ENCODE measurements at regions not wholly inside any gene's neighbourhood (a gene's known extent, or its start where the extent isn't known, plus 50 kb on each side); places are given as distances from the start of the nearest gene placed in this dataset.

GRCh38 chr16:64116151-64116550 lies 1005.7 kb downstream of the CDH11 start:
- Histone ChIP-seq H3K27ac (no peak overlapping the region), H3K36me3 (no peaks in the 10 kb centered on the region), H3K9me3 (no peaks in the 10 kb centered on the region), H3K9ac (no peak overlapping the region), H3K4me3 (no peak overlapping the region), H3K4me2 (no peak overlapping the region), H4K20me1 (no peaks in the 10 kb centered on the region), H3K27me3 (no peaks in the 10 kb centered on the region), H3K4me1 (no peaks in the 10 kb centered on the region)
- TF ChIP-seq Cebpa-rat (IDR thresholded peaks at IDR 0.05) = no peak

DNA sequence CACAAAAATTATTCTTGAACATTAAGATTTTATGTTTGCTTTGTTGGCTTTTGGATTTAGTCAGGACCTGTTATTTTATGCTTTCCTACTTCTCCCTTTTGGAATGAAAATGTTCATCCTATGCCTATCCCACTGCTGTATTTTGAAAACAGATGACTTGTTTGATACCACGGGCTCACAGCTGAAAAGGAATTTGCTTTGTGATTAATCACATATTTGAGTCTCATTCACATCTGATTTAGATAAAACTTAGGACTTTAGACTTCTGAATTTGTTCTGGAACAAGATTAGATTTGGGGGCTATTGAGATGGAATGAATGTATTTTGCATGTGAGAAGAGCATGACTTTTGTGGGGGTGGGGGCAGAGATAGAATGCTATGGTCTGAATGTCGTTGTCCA lies 1012.6 kb downstream of the CDH11 start:
- H4K20me1 ChIP-seq = no peaks in the 10 kb centered on the region
- H3K4me1 ChIP-seq = no peaks in the 10 kb centered on the region
- no peaks in the 10 kb centered on the region for H3K27me3 ChIP-seq
- no peak overlapping the region for H3K4me2 ChIP-seq
- H3K27ac ChIP-seq = no peak overlapping the region
- no peak overlapping the region for H3K4me3 ChIP-seq
- H3K9me3 ChIP-seq = no peaks in the 10 kb centered on the region
- H3K9ac ChIP-seq = no peak overlapping the region
- H3K36me3 ChIP-seq = no peaks in the 10 kb centered on the region
- TF ChIP-seq Cebpa-rat (IDR thresholded peaks at IDR 0.05) = no peak

DNA sequence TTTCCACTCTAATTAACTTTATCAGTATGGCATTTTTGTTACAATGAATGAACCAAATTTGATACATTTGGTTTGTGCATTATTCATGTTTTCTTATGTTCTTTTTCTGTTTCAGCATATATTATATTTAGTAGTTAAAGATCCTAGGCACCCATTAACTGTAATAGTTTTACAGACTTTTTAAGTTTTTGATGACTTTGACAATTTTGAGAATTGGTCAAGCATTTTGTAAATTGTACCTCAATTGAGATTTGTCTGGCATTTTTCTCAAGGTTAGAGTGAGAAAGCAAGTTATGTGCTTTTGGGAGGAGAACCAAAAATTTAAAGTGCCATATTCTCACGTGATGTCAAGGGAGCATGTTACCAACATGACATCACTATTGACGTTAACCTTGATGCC lies 1019.2 kb downstream of the CDH11 start:
- Histone ChIP-seq H3K4me1 (no peaks in the 10 kb centered on the region), H3K36me3 (no peaks in the 10 kb centered on the region), H3K4me2 (no peak overlapping the region), H3K27ac (no peak overlapping the region), H3K9ac (no peak overlapping the region), H3K9me3 (no peaks in the 10 kb centered on the region), H4K20me1 (no peaks in the 10 kb centered on the region), H3K4me3 (no peak overlapping the region), H3K27me3 (no peaks in the 10 kb centered on the region)
- TF ChIP-seq Cebpa-rat (IDR thresholded peaks at IDR 0.05) = no peak

DNA sequence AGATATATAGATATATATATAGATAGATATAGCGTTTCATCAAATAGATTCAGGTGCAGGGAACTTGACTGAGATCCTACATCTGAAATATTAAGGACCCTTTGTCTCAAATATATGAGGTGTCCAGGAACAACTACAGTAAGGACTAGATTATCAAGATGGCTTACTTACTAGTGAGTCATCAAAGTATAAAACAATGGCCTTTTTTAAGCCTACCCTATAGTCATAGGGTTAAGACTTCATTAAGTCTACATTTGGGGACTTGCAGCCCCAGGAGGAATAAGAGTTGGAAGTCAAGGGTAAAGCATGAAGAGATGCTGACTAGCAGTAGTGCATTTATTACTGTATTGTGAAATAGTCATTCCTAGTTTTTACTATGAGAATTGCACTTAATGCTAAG lies 1023.4 kb downstream of the CDH11 start:
- H4K20me1 ChIP-seq = no peaks in the 10 kb centered on the region
- no peak overlapping the region for H3K4me2 ChIP-seq
- no peak for TF ChIP-seq Cebpa-rat (IDR thresholded peaks at IDR 0.05)
- no peaks in the 10 kb centered on the region for H3K4me1 ChIP-seq
- no peaks in the 10 kb centered on the region for H3K36me3 ChIP-seq
- H3K4me3 ChIP-seq = no peak overlapping the region
- no peaks in the 10 kb centered on the region for H3K9me3 ChIP-seq
- no peak overlapping the region for H3K9ac ChIP-seq
- no peak overlapping the region for H3K27ac ChIP-seq
- no peaks in the 10 kb centered on the region for H3K27me3 ChIP-seq

DNA sequence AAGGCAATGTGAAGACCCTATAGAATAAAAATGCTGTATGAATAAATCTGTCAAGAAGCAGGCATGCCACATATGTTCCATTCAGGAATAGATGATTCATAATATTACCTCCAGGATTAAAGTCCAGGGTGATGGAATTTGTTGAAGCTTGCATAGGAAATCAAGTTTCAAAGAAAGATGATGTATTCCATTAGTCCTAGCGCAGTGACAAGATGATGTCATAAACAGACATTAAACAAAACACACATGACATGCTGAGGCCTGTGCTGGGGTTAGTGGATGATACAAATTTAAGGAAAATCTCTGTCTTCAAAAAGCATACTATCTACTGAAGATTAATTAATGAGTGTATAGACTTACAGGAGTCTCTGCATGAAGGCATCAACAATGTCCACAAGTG lies 1025.2 kb downstream of the CDH11 start:
- Histone ChIP-seq H3K9ac (no peak overlapping the region), H3K36me3 (no peaks in the 10 kb centered on the region), H3K4me2 (no peak overlapping the region), H3K9me3 (no peaks in the 10 kb centered on the region), H4K20me1 (no peaks in the 10 kb centered on the region), H3K27ac (no peak overlapping the region), H3K4me3 (no peak overlapping the region), H3K27me3 (no peaks in the 10 kb centered on the region), H3K4me1 (no peaks in the 10 kb centered on the region)
- no peak for TF ChIP-seq Cebpa-rat (IDR thresholded peaks at IDR 0.05)

DNA sequence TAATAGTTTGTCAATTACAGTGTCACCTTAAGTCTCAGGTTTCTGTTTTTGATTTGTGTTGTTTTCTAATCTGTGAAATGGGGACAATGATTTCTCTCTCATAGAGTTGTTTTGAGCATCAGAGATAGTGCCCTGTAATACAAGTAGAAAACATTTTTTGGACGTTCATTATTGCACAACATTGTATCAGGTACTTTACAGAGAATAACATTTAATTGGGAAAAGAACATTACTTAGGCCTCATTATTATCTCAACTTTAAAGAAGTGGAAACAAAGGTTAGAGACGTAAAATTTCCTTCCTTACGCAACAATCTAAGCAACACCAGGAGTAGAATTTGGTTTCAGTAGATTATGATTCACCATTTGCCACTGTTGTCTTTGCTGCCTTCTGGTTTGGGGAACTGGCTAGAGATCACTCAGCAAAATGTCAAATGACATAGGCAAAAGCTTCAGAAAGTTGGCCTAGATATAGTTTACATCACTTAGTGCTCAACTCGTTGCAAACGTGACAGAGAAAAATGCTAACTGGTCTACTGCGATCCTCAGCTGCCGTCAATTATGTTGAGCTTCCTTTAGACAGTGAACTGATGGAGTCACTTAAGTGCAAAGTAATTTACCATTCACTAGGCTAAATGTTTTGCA lies 1026.8 kb downstream of the CDH11 start:
- H3K9me3 ChIP-seq = no peaks in the 10 kb centered on the region
- H3K4me2 ChIP-seq = no peak overlapping the region
- H3K36me3 ChIP-seq = no peaks in the 10 kb centered on the region
- no peak overlapping the region for H3K27ac ChIP-seq
- H3K4me1 ChIP-seq = no peaks in the 10 kb centered on the region
- H3K9ac ChIP-seq = no peak overlapping the region
- no peaks in the 10 kb centered on the region for H4K20me1 ChIP-seq
- no peak; the same call in 1 of the 2 replicates for TF ChIP-seq Cebpa-rat (IDR thresholded peaks at IDR 0.05)
- no peaks in the 10 kb centered on the region for H3K27me3 ChIP-seq
- H3K4me3 ChIP-seq = no peak overlapping the region

DNA sequence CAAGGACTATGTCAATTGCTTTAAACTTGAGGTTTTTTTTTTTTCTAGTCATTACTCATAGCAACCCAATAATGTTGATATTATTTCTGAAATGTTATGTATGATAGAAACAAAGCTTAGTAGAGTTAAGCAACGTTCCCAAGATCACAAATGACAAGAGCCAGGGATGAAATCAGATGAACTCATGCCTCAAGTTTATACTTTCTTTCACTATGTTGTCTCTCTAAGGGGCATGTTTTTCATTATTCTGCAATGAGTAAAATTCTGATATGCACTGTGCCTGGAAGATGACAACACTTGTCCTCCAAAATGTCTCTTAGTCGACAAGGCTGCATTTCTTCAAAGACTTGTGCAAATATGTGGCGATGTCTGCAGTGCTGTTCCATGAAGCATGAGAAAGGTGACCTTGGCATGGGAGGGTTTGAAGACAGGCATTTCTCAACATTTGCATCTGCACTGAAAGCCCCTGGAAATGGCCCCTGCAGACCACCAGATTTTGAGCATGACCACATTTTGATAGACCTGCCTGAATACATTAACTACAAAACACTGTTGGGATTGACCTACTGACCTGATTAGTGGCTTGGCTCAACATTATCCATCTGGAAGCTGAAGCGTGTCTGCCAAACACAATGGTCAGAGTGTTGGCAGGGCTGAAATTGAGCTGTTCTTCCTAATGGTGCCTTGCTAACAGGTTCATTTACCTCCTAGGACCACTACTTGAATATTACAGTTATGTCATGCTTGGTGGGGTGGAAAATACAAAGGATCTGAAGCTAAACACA lies 1027.5 kb downstream of the CDH11 start:
- Histone ChIP-seq H3K27me3 (no peaks in the 10 kb centered on the region), H3K4me2 (no peak overlapping the region), H3K27ac (no peak overlapping the region), H3K9ac (no peak overlapping the region), H3K4me1 (no peaks in the 10 kb centered on the region), H3K9me3 (no peaks in the 10 kb centered on the region), H4K20me1 (no peaks in the 10 kb centered on the region), H3K36me3 (no peaks in the 10 kb centered on the region), H3K4me3 (no peak overlapping the region)
- TF ChIP-seq Cebpa-rat (IDR thresholded peaks at IDR 0.05) = no peak

- Histone ChIP-seq H3K4me2 (no peak overlapping the region), H4K20me1 (no peaks in the 10 kb centered on the region), H3K4me3 (no peak overlapping the region), H3K36me3 (no peaks in the 10 kb centered on the region), H3K4me1 (no peaks in the 10 kb centered on the region), H3K27ac (no peak overlapping the region), H3K9me3 (no peaks in the 10 kb centered on the region), H3K9ac (no peak overlapping the region), H3K27me3 (no peaks in the 10 kb centered on the region)
- TF ChIP-seq Cebpa-rat (IDR thresholded peaks at IDR 0.05) = no peak
Measured at GRCh38 chr16:64092271-64092670, 1029.6 kb downstream of the CDH11 start.

DNA sequence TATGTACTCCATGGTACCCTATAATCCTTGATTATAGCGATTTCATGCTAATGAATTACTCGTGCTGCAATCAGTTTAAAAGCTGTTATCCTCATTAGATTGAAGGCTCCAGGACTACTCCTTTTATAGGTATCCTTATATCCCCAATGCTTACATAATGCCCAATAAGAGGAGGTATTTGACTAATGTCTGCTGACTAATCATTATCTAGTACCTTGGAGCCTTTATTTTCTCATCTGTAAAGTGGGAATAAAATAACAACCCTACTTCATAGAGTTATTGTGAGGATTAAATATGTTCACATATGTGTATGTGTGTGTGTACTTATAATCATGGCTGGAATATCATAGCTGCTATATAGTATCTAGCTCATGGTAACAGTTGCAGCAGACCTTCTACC lies 1031.5 kb downstream of the CDH11 start:
- Histone ChIP-seq H3K9ac (no peak overlapping the region), H3K27ac (no peak overlapping the region), H3K4me2 (no peak overlapping the region), H3K4me3 (no peak overlapping the region), H3K36me3 (no peaks in the 10 kb centered on the region), H3K9me3 (no peaks in the 10 kb centered on the region), H4K20me1 (no peaks in the 10 kb centered on the region), H3K4me1 (no peaks in the 10 kb centered on the region), H3K27me3 (no peaks in the 10 kb centered on the region)
- TF ChIP-seq Cebpa-rat (IDR thresholded peaks at IDR 0.05) = no peak

DNA sequence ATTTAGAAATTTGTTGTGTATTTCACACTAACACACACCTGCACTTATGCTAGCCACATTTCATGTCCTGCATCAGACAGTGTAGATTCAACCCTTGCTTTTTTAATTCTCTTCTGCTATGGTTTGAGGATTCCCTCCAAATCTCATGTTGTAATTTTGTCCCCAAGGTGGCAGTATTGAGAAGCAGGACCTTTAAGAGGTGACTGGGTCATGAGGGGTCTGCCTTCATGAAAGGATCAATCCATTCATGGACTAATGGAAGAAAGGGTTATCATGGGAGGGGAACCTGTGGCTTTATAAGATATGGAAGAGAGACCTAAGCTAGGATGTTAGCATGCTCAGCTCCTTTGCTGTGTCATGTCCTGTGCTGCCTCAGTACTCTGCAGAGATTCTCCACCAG lies 1032.2 kb downstream of the CDH11 start:
- no peak overlapping the region for H3K27ac ChIP-seq
- no peak overlapping the region for H3K4me3 ChIP-seq
- TF ChIP-seq Cebpa-rat (IDR thresholded peaks at IDR 0.05) = no peak
- H3K36me3 ChIP-seq = no peaks in the 10 kb centered on the region
- no peak overlapping the region for H3K9ac ChIP-seq
- no peak overlapping the region for H3K4me2 ChIP-seq
- H3K4me1 ChIP-seq = no peaks in the 10 kb centered on the region
- H3K9me3 ChIP-seq = no peaks in the 10 kb centered on the region
- H4K20me1 ChIP-seq = no peaks in the 10 kb centered on the region
- no peaks in the 10 kb centered on the region for H3K27me3 ChIP-seq

All from BLaER1 (cell line).